Neural cell (in vitro differentiated cells): ENCODE measurements at regions not wholly inside any gene's neighbourhood (a gene's known extent, or its start where the extent isn't known, plus 50 kb on each side); places are given as distances from the start of the nearest gene placed in this dataset.

Experiments
- H2AFZ ChIP-seq: fragments of 200-600, 300-800 bp; sonication (generic), shearing (Covaris generic); 2 replicates; pipeline ENCODE4 v1.6.0; 2014; ENCODE audit warnings: low read depth, mild to moderate bottlenecking, antibody characterized with exemption, low read length, moderate library complexity
- H3F3A ChIP-seq: fragments of 200-600 bp; shearing (Covaris generic); 2 replicates; pipeline ENCODE4 v1.6.1; 2016; ENCODE audit warnings: mild to moderate bottlenecking, moderate library complexity, mixed read lengths, antibody characterized with exemption, low read length; ENCODE audit not compliant: insufficient read depth, poor library complexity, severe bottlenecking
- H3K27ac ChIP-seq: fragments of 200-600, 300-800 bp; sonication (generic), shearing (Covaris generic); 2 replicates; pipeline ENCODE4 v1.5.1; 2014; ENCODE audit warnings: mild to moderate bottlenecking, low read length, moderate library complexity
- H3K27me3 ChIP-seq: fragments of 300-800, 200-600 bp; sonication (generic), shearing (Covaris generic); 2 replicates; pipeline ENCODE4 v1.6.0; 2014; ENCODE audit warnings: mild to moderate bottlenecking, low read depth, low read length, moderate library complexity; ENCODE audit not compliant: insufficient read depth
- H3K36me3 ChIP-seq: fragments of 300-800, 200-600 bp; sonication (generic), shearing (Covaris generic); 2 replicates; pipeline ENCODE4 v1.5.1; 2014; ENCODE audit warnings: mild to moderate bottlenecking, antibody characterized with exemption, low read length, moderate library complexity; ENCODE audit not compliant: insufficient read depth
- H3K4me2 ChIP-seq: fragments of 300-800, 200-600 bp; sonication (generic), shearing (Covaris generic); 2 replicates; pipeline ENCODE4 v1.6.0; 2014; ENCODE audit warnings: mild to moderate bottlenecking, low read length
- H3K4me3 ChIP-seq: fragments of 300-800, 200-600 bp; sonication (generic), shearing (Covaris generic); 2 replicates; pipeline ENCODE4 v1.5.1; 2014; ENCODE audit warnings: mild to moderate bottlenecking, low read length, moderate library complexity
- H3K79me2 ChIP-seq: fragments of 200-600 bp; shearing (Covaris generic); replicated peaks from 2 replicates; pipeline ENCODE4 v1.6.0; 2014; ENCODE audit warnings: mild to moderate bottlenecking, low read length, moderate library complexity; ENCODE audit not compliant: insufficient read depth
- H3K9ac ChIP-seq: fragments of 300-800, 200-600 bp; sonication (generic), shearing (Covaris generic); 2 replicates; pipeline ENCODE4 v1.6.1; 2016; ENCODE audit warnings: mild to moderate bottlenecking, low read length, mixed read lengths
- H3K9me2 ChIP-seq: fragments of 200-600 bp; shearing (Covaris generic); 2 replicates; pipeline ENCODE4 v1.6.1; 2016; ENCODE audit warnings: mild to moderate bottlenecking, low read length, mixed read lengths; ENCODE audit not compliant: insufficient read depth
- H3K9me3 ChIP-seq: fragments of 200-600, 300-800 bp; sonication (generic), shearing (Covaris generic); 2 replicates; pipeline ENCODE4 v1.6.1; 2016; ENCODE audit warnings: mild to moderate bottlenecking, mixed run types, low read length, moderate library complexity, mixed read lengths
- H4K20me1 ChIP-seq: fragments of 200-600 bp; shearing (Covaris generic); 2 replicates; pipeline ENCODE4 v1.6.1; 2016; ENCODE audit warnings: mild to moderate bottlenecking, mixed run types; ENCODE audit not compliant: insufficient read depth
- CTCF ChIP-seq: fragments of 450-650 bp; IDR thresholded peaks from 2 replicates; pipeline ENCODE4 v1.5.1; 2014; ENCODE audit warnings: antibody characterized with exemption, mild to moderate bottlenecking, moderate library complexity; ENCODE audit not compliant: poor library complexity, severe bottlenecking
- EP300 ChIP-seq: fragments of 450-650 bp; conservative IDR thresholded peaks from 2 replicates; pipeline ENCODE4 v1.6.1; 2014; ENCODE audit warnings: antibody characterized with exemption, mild to moderate bottlenecking, moderate library complexity; ENCODE audit not compliant: poor library complexity, severe bottlenecking
- EZH2 ChIP-seq: fragments of 200-600, 300-800 bp; shearing (Covaris generic), sonication (generic); IDR thresholded peaks from 2 replicates; pipeline ENCODE4 v1.6.1; 2014; ENCODE audit warnings: antibody characterized with exemption, low read length, borderline replicate concordance, mild to moderate bottlenecking; ENCODE audit not compliant: insufficient read depth, poor library complexity, severe bottlenecking
- MXI1 ChIP-seq: fragments of 450-650 bp; conservative IDR thresholded peaks from 2 replicates; pipeline ENCODE4 v1.6.1; 2014; ENCODE audit warnings: antibody characterized with exemption, mild to moderate bottlenecking; ENCODE audit not compliant: poor library complexity, severe bottlenecking
- POLR2AphosphoS5 ChIP-seq: IDR thresholded peaks from 2 replicates; pipeline ENCODE4 v1.6.1; 2012
- RAD21 ChIP-seq: fragments of 450-650 bp; conservative IDR thresholded peaks from 2 replicates; pipeline ENCODE4 v1.6.1; 2014; ENCODE audit warnings: antibody characterized with exemption, mild to moderate bottlenecking, moderate library complexity
- REST ChIP-seq: IDR thresholded peaks from 2 replicates; pipeline ENCODE4 v1.6.1; 2012; ENCODE audit warnings: borderline replicate concordance
- SMC3 ChIP-seq: fragments of 450-650 bp; conservative IDR thresholded peaks from 2 replicates; pipeline ENCODE4 v1.6.1; 2014; ENCODE audit warnings: antibody characterized with exemption, mild to moderate bottlenecking, moderate library complexity; ENCODE audit not compliant: poor library complexity
- TAF1 ChIP-seq: IDR thresholded peaks from 2 replicates; pipeline ENCODE4 v1.6.1; 2012; ENCODE audit warnings: low read depth

- H4K20me1 ChIP-seq, result no peaks in the 10 kb centered on the region
- H3K36me3 ChIP-seq, result no peaks in the 10 kb centered on the region
- TF ChIP-seq SMC3, result no peak
- TF ChIP-seq REST, result no peak
- TF ChIP-seq RAD21, result no peak
- TF ChIP-seq CTCF, result no peak
- no peak for TF ChIP-seq EP300
- no peak for TF ChIP-seq MXI1
- no peak for TF ChIP-seq POLR2AphosphoS5
- no peak for TF ChIP-seq EZH2
- TF ChIP-seq TAF1, result no peak
- no peak overlapping the region for H3K4me3 ChIP-seq
- no peaks in the 10 kb centered on the region for H3K27me3 ChIP-seq
- no peak overlapping the region for H3K27ac ChIP-seq
- no peak overlapping the region for H3K9ac ChIP-seq
- no peaks in the 10 kb centered on the region for H3K9me3 ChIP-seq
- H2AFZ ChIP-seq, result no peak overlapping the region
- no peak overlapping the region for H3K4me2 ChIP-seq
- no peaks in the 10 kb centered on the region for H3F3A ChIP-seq
- H3K79me2 ChIP-seq, result no peaks in the 10 kb centered on the region
- H3K9me2 ChIP-seq, result no peaks in the 10 kb centered on the region
These were observed 450.5 kb downstream of the ARAP2 start for GRCh38 chr4:35793766-35794165.

GRCh38 chr4:35800669-35801068, 443.6 kb downstream of the ARAP2 start:
- Histone ChIP-seq H3K27me3 (no peaks in the 10 kb centered on the region), H3K79me2 (no peaks in the 10 kb centered on the region), H3K9me3 (no peaks in the 10 kb centered on the region), H3K27ac (no peak overlapping the region), H4K20me1 (no peaks in the 10 kb centered on the region), H3K4me2 (no peak overlapping the region), H3K9ac (no peak overlapping the region), H2AFZ (no peak overlapping the region), H3K4me3 (no peak overlapping the region), H3K36me3 (no peaks in the 10 kb centered on the region), H3F3A (no peaks in the 10 kb centered on the region), H3K9me2 (no peaks in the 10 kb centered on the region)
- no peak for TF ChIP-seq EP300
- TF ChIP-seq CTCF, result no peak
- no peak for TF ChIP-seq EZH2
- no peak for TF ChIP-seq REST
- TF ChIP-seq SMC3, result no peak
- TF ChIP-seq TAF1, result no peak
- TF ChIP-seq POLR2AphosphoS5, result no peak
- TF ChIP-seq MXI1, result no peak
- TF ChIP-seq RAD21, result no peak
